ENCODE measurements at regions not wholly inside any gene's neighbourhood (a gene's known extent, or its start where the extent isn't known, plus 50 kb on each side); places are given as distances from the start of the nearest gene placed in this dataset.

GRCh38 chr2:763766-764525 is 86.7 kb upstream of the TMEM18 start:
- TF ChIP-seq CTCF (IDR thresholded peaks at IDR 0.05) (no peak), EZH2 (IDR thresholded peaks at IDR 0.05; ENCODE audit: borderline replicate concordance, insufficient read depth, low read depth, low read length, poor library complexity, severe bottlenecking) (no peak)
